Bronchial epithelial cell (primary cell): ENCODE measurements at regions not wholly inside any gene's neighbourhood (a gene's known extent, or its start where the extent isn't known, plus 50 kb on each side); places are given as distances from the start of the nearest gene placed in this dataset.

Experiments
- DNase-seq: peaks from one replicate; pipeline ENCODE4 v3.0.0-alpha.2; 2010; ENCODE audit warnings: low read depth
- FAIRE-seq: peaks from 2 replicates; lab custom pipeline; 2011; peaks lifted over from hg19 to GRCh38; lab: Jason Lieb, UNC
- H3K27me3 ChIP-seq: 2 replicates; pipeline ENCODE4 v1.5.1; 2011; ENCODE audit warnings: low read length; ENCODE audit not compliant: control insufficient read depth, insufficient read depth
- H3K36me3 ChIP-seq: 2 replicates; pipeline ENCODE4 v1.5.1; 2011; ENCODE audit warnings: low read length; ENCODE audit not compliant: control insufficient read depth, insufficient read depth
- H3K4me3 ChIP-seq: 2 replicates; pipeline ENCODE4 v1.5.1; 2011; ENCODE audit warnings: mild to moderate bottlenecking, low read depth, low read length, control low read depth
- CTCF ChIP-seq: IDR thresholded peaks from 2 replicates; pipeline ENCODE4 v1.5.1; 2011; ENCODE audit warnings: mild to moderate bottlenecking, moderate library complexity, low read length, control low read depth, inconsistent platforms; ENCODE audit not compliant: insufficient read depth, severe bottlenecking

DNA sequence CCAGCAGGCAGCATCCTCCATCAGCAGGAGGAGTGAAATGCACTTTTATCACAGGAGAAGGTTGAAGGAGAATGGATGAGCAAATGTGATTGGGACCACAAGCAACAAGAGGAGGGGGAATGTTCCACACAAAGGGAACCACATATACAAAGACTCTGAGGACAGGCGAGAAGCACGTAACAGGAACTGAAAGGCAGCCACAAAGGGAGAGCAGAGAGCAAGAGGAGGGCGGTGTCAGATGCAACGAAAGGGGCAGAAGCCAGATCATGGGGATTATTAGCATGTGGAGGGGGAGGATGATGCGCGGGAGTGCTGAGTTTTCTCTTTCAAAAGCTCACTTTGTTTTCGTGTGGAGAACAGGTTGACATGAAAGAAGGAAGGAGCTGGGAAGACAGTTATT is 241.1 kb downstream of the SPTSSA start:
- Histone ChIP-seq H3K27me3 (no peaks in the 10 kb centered on the region), H3K4me3 (no peak overlapping the region), H3K36me3 (no peaks in the 10 kb centered on the region)
- no peak for DNase-seq
- TF ChIP-seq CTCF, result no peak
- peak; percentile 50 for FAIRE-seq

DNA sequence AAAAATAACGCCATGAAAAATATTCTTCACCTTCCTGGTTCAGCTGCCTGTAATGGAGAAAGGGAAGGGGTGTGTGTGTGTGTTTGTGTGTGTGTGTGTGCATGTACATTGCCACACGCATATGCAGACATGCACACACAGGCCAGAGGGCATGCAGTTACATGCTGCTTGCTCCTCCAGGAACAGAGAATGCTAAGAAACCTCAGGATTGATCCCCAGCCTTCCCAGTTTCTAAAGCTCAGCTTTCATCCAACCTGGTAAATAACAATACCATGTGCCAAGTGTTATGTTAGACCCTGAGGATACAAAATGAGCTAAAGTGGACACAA is 241.7 kb downstream of the SPTSSA start:
- peak; percentile 77 for DNase-seq
- FAIRE-seq, result no peak
- Histone ChIP-seq H3K36me3 (no peaks in the 10 kb centered on the region), H3K4me3 (no peak overlapping the region), H3K27me3 (no peaks in the 10 kb centered on the region)
- no peak for TF ChIP-seq CTCF

DNA sequence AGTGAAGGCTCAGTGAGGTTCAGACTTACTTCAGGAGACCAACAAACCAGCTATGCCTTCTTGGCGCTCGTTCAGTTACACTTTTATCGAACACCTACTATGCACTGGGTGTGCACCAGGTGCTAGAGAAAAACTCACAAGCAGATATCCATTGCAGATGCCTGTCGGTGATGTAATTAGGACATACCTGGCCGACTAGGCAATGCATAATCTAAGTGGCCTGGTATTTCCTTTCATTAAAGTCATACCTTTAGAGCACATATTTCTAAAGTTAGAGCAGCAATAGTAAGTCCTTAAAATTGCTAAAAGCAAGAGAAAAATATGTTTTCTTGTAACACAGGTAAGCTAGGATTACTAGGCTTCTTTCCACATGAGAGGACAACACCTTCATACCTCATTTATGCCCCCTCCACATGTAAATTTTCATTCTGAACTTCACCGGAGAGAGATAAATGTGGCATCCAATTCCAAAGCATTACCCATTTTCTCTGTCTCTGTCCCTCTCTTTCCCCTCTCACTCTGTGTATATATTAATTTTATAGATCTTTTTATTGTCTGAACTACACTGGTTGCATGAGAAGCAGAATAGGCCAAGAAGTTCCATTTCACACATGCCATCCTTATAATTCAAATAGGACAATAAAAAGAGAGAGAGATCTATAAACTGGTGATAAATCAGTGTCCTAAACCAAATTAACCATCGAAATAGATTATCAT is 242.2 kb downstream of the SPTSSA start:
- no peak overlapping the region for H3K4me3 ChIP-seq
- TF ChIP-seq CTCF, result no peak
- no peaks in the 10 kb centered on the region for H3K27me3 ChIP-seq
- H3K36me3 ChIP-seq, result no peaks in the 10 kb centered on the region
- peak; percentile 87 for DNase-seq
- FAIRE-seq, result no peak

GRCh38 chr14:34218881-34219280 is 243.2 kb downstream of the SPTSSA start:
- Histone ChIP-seq H3K4me3 (no peak overlapping the region), H3K27me3 (no peaks in the 10 kb centered on the region), H3K36me3 (no peaks in the 10 kb centered on the region)
- TF ChIP-seq CTCF, result no peak
- DNase-seq (no peak), FAIRE-seq (no peak)

DNA sequence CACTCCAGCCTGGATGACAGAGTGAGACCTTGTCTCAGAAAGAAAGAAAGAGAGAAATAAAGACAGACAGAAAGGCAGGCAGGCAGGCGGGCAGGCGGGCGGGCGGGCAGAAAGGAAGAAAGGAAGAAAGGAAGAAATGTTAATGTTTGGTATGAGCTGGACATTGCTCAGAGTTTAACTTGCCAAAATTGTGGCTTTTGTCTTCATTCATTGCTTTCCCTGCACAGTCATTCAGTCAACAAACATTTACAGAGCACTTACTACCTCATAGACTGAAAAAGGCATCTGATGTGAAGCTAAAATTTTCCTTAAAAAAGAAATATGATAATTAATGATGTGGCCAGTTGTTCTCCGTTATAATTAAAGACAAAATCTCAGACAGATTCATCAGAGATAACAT is 247.1 kb downstream of the SPTSSA start:
- FAIRE-seq (no peak), DNase-seq (peak; percentile 83)
- no peaks in the 10 kb centered on the region for H3K27me3 ChIP-seq
- no peaks in the 10 kb centered on the region for H3K36me3 ChIP-seq
- no peak overlapping the region for H3K4me3 ChIP-seq
- no peak for TF ChIP-seq CTCF

GRCh38 chr14:34213332-34213731 is 248.7 kb downstream of the SPTSSA start:
- no peak for TF ChIP-seq CTCF
- H3K27me3 ChIP-seq, result no peaks in the 10 kb centered on the region
- no peak for FAIRE-seq
- DNase-seq, result no peak
- H3K4me3 ChIP-seq, result no peak overlapping the region
- no peaks in the 10 kb centered on the region for H3K36me3 ChIP-seq
